IgD-negative memory B cell (primary cell): ENCODE measurements at regions not wholly inside any gene's neighbourhood (a gene's known extent, or its start where the extent isn't known, plus 50 kb on each side); places are given as distances from the start of the nearest gene placed in this dataset.

Experiments used
- H3K27ac Mint-ChIP-seq, 3 donors: one replicate each; pipeline ENCODE4 v1.8.0; 2020 to 2022; ENCODE audit warnings: mild to moderate bottlenecking in 3 of 3, mixed read lengths in 3 of 3, moderate library complexity in 1 of 3
- H3K27me3 Mint-ChIP-seq: one replicate; pipeline ENCODE4 v1.8.0; 2021; ENCODE audit warnings: mixed read lengths
- H3K36me3 Mint-ChIP-seq: one replicate; pipeline ENCODE4 v1.8.0; 2020; ENCODE audit warnings: mild to moderate bottlenecking, mixed read lengths
- H3K4me1 Mint-ChIP-seq, 3 donors: one replicate each; pipeline ENCODE4 v1.8.0; 2020 to 2022; ENCODE audit warnings: mixed read lengths in 3 of 3, mild to moderate bottlenecking in 1 of 3
- H3K4me3 Mint-ChIP-seq, 4 donors: one replicate each; pipeline ENCODE4 v1.8.0; 2020 to 2022; ENCODE audit warnings: mild to moderate bottlenecking in 4 of 4, mixed read lengths in 4 of 4, moderate library complexity in 3 of 4
- H3K9me3 Mint-ChIP-seq, 3 donors: one replicate each; pipeline ENCODE4 v1.8.0; 2020 to 2021; ENCODE audit warnings: mixed read lengths in 3 of 3, mild to moderate bottlenecking in 1 of 3

- H3K4me3 Mint-ChIP-seq = no peak overlapping the region
- no peaks in the 10 kb centered on the region for H3K27me3 Mint-ChIP-seq
- no peaks in the 10 kb centered on the region for H3K4me1 Mint-ChIP-seq
- no peaks in the 10 kb centered on the region for H3K9me3 Mint-ChIP-seq
- H3K36me3 Mint-ChIP-seq = no peaks in the 10 kb centered on the region
- no peak overlapping the region for H3K27ac Mint-ChIP-seq
These were observed 368.6 kb downstream of the GRB14 start for GRCh38 chr2:164252568-164253287.

GRCh38 chr2:164243315-164243714 is 378.0 kb downstream of the GRB14 start:
- Mint-ChIP-seq H3K4me1 (no peaks in the 10 kb centered on the region), H3K27ac (peak overlapping the region in 1 of 3 donors; percentile 27), H3K4me3 (no peak overlapping the region), H3K27me3 (no peaks in the 10 kb centered on the region), H3K36me3 (no peaks in the 10 kb centered on the region), H3K9me3 (peaks cover 0 to 3% (median 2%) of the 10 kb centered on the region in 3 donors)

GRCh38 chr2:164242409-164242808 is 378.9 kb downstream of the GRB14 start:
- Mint-ChIP-seq H3K36me3 (no peaks in the 10 kb centered on the region), H3K27ac (no peak overlapping the region), H3K4me1 (no peaks in the 10 kb centered on the region), H3K27me3 (no peaks in the 10 kb centered on the region), H3K4me3 (no peak overlapping the region), H3K9me3 (peaks cover 0 to 3% (median 2%) of the 10 kb centered on the region in 3 donors)

- no peaks in the 10 kb centered on the region for H3K4me1 Mint-ChIP-seq
- peaks cover 1% of the 10 kb centered on the region for H3K27me3 Mint-ChIP-seq
- H3K27ac Mint-ChIP-seq = no peak overlapping the region
- H3K9me3 Mint-ChIP-seq = peaks cover 0 to 4% (median 3%) of the 10 kb centered on the region in 3 donors
- no peaks in the 10 kb centered on the region for H3K36me3 Mint-ChIP-seq
- H3K4me3 Mint-ChIP-seq = no peak overlapping the region
These were observed 387.2 kb downstream of the GRB14 start for GRCh38 chr2:164234074-164234473.

GRCh38 chr2:164224007-164224406 is 397.3 kb downstream of the GRB14 start:
- H3K27ac Mint-ChIP-seq = no peak overlapping the region
- no peaks in the 10 kb centered on the region for H3K36me3 Mint-ChIP-seq
- no peak overlapping the region for H3K4me3 Mint-ChIP-seq
- no peaks in the 10 kb centered on the region for H3K27me3 Mint-ChIP-seq
- peaks cover 0 to 3% (median 0%) of the 10 kb centered on the region in 3 donors for H3K9me3 Mint-ChIP-seq
- H3K4me1 Mint-ChIP-seq = no peaks in the 10 kb centered on the region

GRCh38 chr2:164221473-164221872 is 399.8 kb downstream of the GRB14 start:
- Mint-ChIP-seq H3K27ac (no peak overlapping the region), H3K27me3 (no peaks in the 10 kb centered on the region), H3K4me3 (no peak overlapping the region), H3K36me3 (no peaks in the 10 kb centered on the region), H3K4me1 (no peaks in the 10 kb centered on the region), H3K9me3 (peaks cover 0 to 3% (median 0%) of the 10 kb centered on the region in 3 donors)

GRCh38 chr2:164220265-164220664 is 401.0 kb downstream of the GRB14 start:
- Mint-ChIP-seq H3K4me3 (no peak overlapping the region), H3K9me3 (no peaks in the 10 kb centered on the region), H3K27ac (no peak overlapping the region), H3K36me3 (no peaks in the 10 kb centered on the region), H3K27me3 (no peaks in the 10 kb centered on the region), H3K4me1 (no peaks in the 10 kb centered on the region)

- Mint-ChIP-seq H3K4me3 (no peak overlapping the region), H3K36me3 (no peaks in the 10 kb centered on the region), H3K27ac (no peak overlapping the region), H3K9me3 (peaks cover 0 to 11% (median 3%) of the 10 kb centered on the region in 3 donors), H3K27me3 (no peaks in the 10 kb centered on the region), H3K4me1 (no peaks in the 10 kb centered on the region)
These were observed 407.4 kb downstream of the GRB14 start for GRCh38 chr2:164213916-164214315.

- no peak overlapping the region for H3K4me3 Mint-ChIP-seq
- H3K4me1 Mint-ChIP-seq = no peaks in the 10 kb centered on the region
- H3K27me3 Mint-ChIP-seq = no peaks in the 10 kb centered on the region
- H3K36me3 Mint-ChIP-seq = no peaks in the 10 kb centered on the region
- no peaks in the 10 kb centered on the region for H3K9me3 Mint-ChIP-seq
- H3K27ac Mint-ChIP-seq = no peak overlapping the region
These were observed 415.9 kb downstream of the GRB14 start for GRCh38 chr2:164205347-164205746.

- H3K27ac Mint-ChIP-seq = no peak overlapping the region
- H3K36me3 Mint-ChIP-seq = no peaks in the 10 kb centered on the region
- no peak overlapping the region for H3K4me3 Mint-ChIP-seq
- H3K4me1 Mint-ChIP-seq = no peaks in the 10 kb centered on the region
- peaks cover 0 to 4% (median 3%) of the 10 kb centered on the region in 3 donors for H3K9me3 Mint-ChIP-seq
- no peaks in the 10 kb centered on the region for H3K27me3 Mint-ChIP-seq
These were observed 418.2 kb downstream of the GRB14 start for GRCh38 chr2:164203131-164203530.

- Mint-ChIP-seq H3K9me3 (peaks cover 3 to 4% (median 3%) of the 10 kb centered on the region in 3 donors), H3K27me3 (no peaks in the 10 kb centered on the region), H3K4me1 (no peaks in the 10 kb centered on the region), H3K4me3 (no peak overlapping the region), H3K27ac (no peak overlapping the region), H3K36me3 (no peaks in the 10 kb centered on the region)
These were observed 423.0 kb downstream of the GRB14 start for GRCh38 chr2:164198256-164198655.

- Mint-ChIP-seq H3K36me3 (no peaks in the 10 kb centered on the region), H3K4me3 (no peak overlapping the region), H3K4me1 (no peaks in the 10 kb centered on the region), H3K9me3 (peaks cover 1 to 7% (median 7%) of the 10 kb centered on the region in 3 donors), H3K27ac (no peak overlapping the region), H3K27me3 (no peaks in the 10 kb centered on the region)
These were observed 430.6 kb downstream of the GRB14 start for GRCh38 chr2:164190700-164191099.

GRCh38 chr2:164189851-164190250 is 431.4 kb downstream of the GRB14 start:
- H3K36me3 Mint-ChIP-seq = no peaks in the 10 kb centered on the region
- no peaks in the 10 kb centered on the region for H3K4me1 Mint-ChIP-seq
- no peaks in the 10 kb centered on the region for H3K27me3 Mint-ChIP-seq
- H3K4me3 Mint-ChIP-seq = no peak overlapping the region
- H3K9me3 Mint-ChIP-seq = peaks cover 1 to 12% (median 7%) of the 10 kb centered on the region in 3 donors
- no peak overlapping the region for H3K27ac Mint-ChIP-seq

GRCh38 chr2:164187121-164187520 is 434.2 kb downstream of the GRB14 start:
- H3K9me3 Mint-ChIP-seq = peaks cover 5 to 12% (median 7%) of the 10 kb centered on the region in 3 donors
- no peaks in the 10 kb centered on the region for H3K27me3 Mint-ChIP-seq
- no peak overlapping the region for H3K27ac Mint-ChIP-seq

GRCh38 chr2:164186591-164186990 is 434.7 kb downstream of the GRB14 start:
- H3K36me3 Mint-ChIP-seq = no peaks in the 10 kb centered on the region
- no peaks in the 10 kb centered on the region for H3K27me3 Mint-ChIP-seq
- no peak overlapping the region for H3K4me3 Mint-ChIP-seq
- H3K4me1 Mint-ChIP-seq = no peaks in the 10 kb centered on the region
- H3K27ac Mint-ChIP-seq = no peak overlapping the region
- peaks cover 5 to 12% (median 7%) of the 10 kb centered on the region in 3 donors for H3K9me3 Mint-ChIP-seq

More at GRCh38 chr2:164187121-164187520, 434.2 kb downstream of the GRB14 start:
- H3K4me1 Mint-ChIP-seq = no peaks in the 10 kb centered on the region
- H3K36me3 Mint-ChIP-seq = no peaks in the 10 kb centered on the region
- no peak overlapping the region for H3K4me3 Mint-ChIP-seq

- Mint-ChIP-seq H3K27me3 (no peaks in the 10 kb centered on the region), H3K4me3 (no peak overlapping the region), H3K9me3 (peaks cover 2 to 9% (median 5%) of the 10 kb centered on the region in 3 donors), H3K4me1 (no peaks in the 10 kb centered on the region), H3K36me3 (no peaks in the 10 kb centered on the region), H3K27ac (no peak overlapping the region)
These were observed 439.1 kb downstream of the GRB14 start for GRCh38 chr2:164182116-164182627.
